Spleen (tissue), 11 donors: ENCODE measurements at regions not wholly inside any gene's neighbourhood (a gene's known extent, or its start where the extent isn't known, plus 50 kb on each side); places are given as distances from the start of the nearest gene placed in this dataset.

Experiments used
- DNase-seq: peaks from one replicate; pipeline ENCODE4 v3.0.0-alpha.2; 2020
- H3K27ac ChIP-seq, 8 donors: fragments of 200-600 bp; sonication (generic) in 7 of 8; 1 replicate in 4 of 8; 2 replicates in 4 of 8; pipeline versions ENCODE4 v1.5.0 to v1.8.0; 2016 to 2021; ENCODE audit warnings: inconsistent platforms in 4 of 8, mild to moderate bottlenecking in 4 of 8, moderate library complexity in 1 of 8
- H3K27me3 ChIP-seq, 7 donors: fragments of 200-600 bp; sonication (generic) in 6 of 7; replicated peaks in 1 of 7; 1 replicate in 4 of 7; 2 replicates in 3 of 7; pipeline versions ENCODE4 v1.5.0 to v1.8.0; 2016 to 2021; ENCODE audit warnings: inconsistent platforms in 3 of 7, mild to moderate bottlenecking in 1 of 7
- H3K36me3 ChIP-seq, 6 donors: fragments of 200-600 bp; sonication (generic) in 5 of 6; 1 replicate in 4 of 6; 2 replicates in 2 of 6; pipeline versions ENCODE4 v1.5.0 to v1.8.0; 2016 to 2021; ENCODE audit warnings: inconsistent platforms in 2 of 6
- H3K4me1 ChIP-seq, 6 donors: fragments of 200-600 bp; sonication (generic) in 5 of 6; 1 replicate in 3 of 6; 2 replicates in 3 of 6; pipeline versions ENCODE4 v1.5.0 to v1.8.0; 2016 to 2021; ENCODE audit warnings: inconsistent platforms in 3 of 6
- H3K4me3 ChIP-seq, 8 donors: fragments of 200-600 bp; sonication (generic) in 7 of 8; 1 replicate in 4 of 8; 2 replicates in 4 of 8; pipeline versions ENCODE4 v1.5.0 to v1.8.0; 2016 to 2021; ENCODE audit warnings: inconsistent platforms in 4 of 8, mild to moderate bottlenecking in 4 of 8, moderate library complexity in 2 of 8
- H3K9me3 ChIP-seq, 8 donors: fragments of 200-600 bp; sonication (generic) in 7 of 8; 1 replicate in 4 of 8; 2 replicates in 4 of 8; pipeline versions ENCODE4 v1.5.0 to v1.8.0; 2016 to 2021; ENCODE audit warnings: inconsistent platforms in 4 of 8
- CTCF ChIP-seq, 11 experiments: fragments of 200-600 bp in 7 of 11; fragments of 450-650 bp in 4 of 11; sonication (generic) in 4 of 11; IDR thresholded peaks in 8 of 11; conservative IDR thresholded peaks in 3 of 11; 1 replicate in 7 of 11; 2 replicates in 4 of 11; pipeline versions ENCODE4 v1.4.0 to v1.8.0; 2016 to 2021; ENCODE audit warnings: antibody characterized with exemption in 11 of 11, inconsistent platforms in 4 of 11, mild to moderate bottlenecking in 1 of 11
- POLR2A ChIP-seq, 3 donors: fragments of 450-650 bp; IDR thresholded peaks; one replicate each; pipeline ENCODE4 v1.5.1; 2017; ENCODE audit warnings: antibody characterized with exemption in 3 of 3, mild to moderate bottlenecking in 1 of 3
- POLR2AphosphoS5 ChIP-seq, 3 donors: sonication (generic); formaldehyde crosslinking; IDR thresholded peaks; one replicate each; pipeline ENCODE4 v1.5.1; 2017; ENCODE audit warnings: antibody characterized with exemption in 3 of 3
- WGBS, 5 donors: extraction: QIAGEN DNeasy Blood & Tissue Kit in 3 of 5; methylation state at CpG; one replicate each; pipeline versions ENCODE4 v1.1.5 to v1.1.7; 2013 to 2018; 5-methylcytosine and 5-hydroxymethylcytosine counted together
- intact Hi-C: fragments of 100-400 bp; cut with DNase I; formaldehyde crosslinking; loops from one replicate; pipeline ENCODE4 v1.15.0; 2023; ENCODE audit warnings: low total_unique reads
- donor health status: healthy with polysubstance abuse.
- donor health status: DM: no; HTN: no; CAD: no; lungs with moderate emphysema.
- donor health status: DM: no; HTN: no; CAD: no.
- donor health status: Bipolar disorder and iron deficiency.
- donor health status: healthy.
- donor health status: DM: no; HTN: no; CAD: no.
- donor health status: DM: yes; HTN: yes; CAD: no.

GRCh38 chr7:94832051-94832450 is 75.3 kb upstream of the PPP1R9A start:
- 87 to 94% (median 91%) methylated on average over 4 of the region's 4 CpGs for WGBS, 5 donors
- TF ChIP-seq CTCF (IDR thresholded peaks at IDR 0.05 in 8 of 11, conservative IDR thresholded peaks at IDR 0.05 in 3 of 11) (no peak), POLR2AphosphoS5 (IDR thresholded peaks at IDR 0.05) (no peak), POLR2A (IDR thresholded peaks at IDR 0.05) (no peak)
- intact Hi-C loops: no loop called here
- Histone ChIP-seq H3K4me1 (no peaks in the 10 kb centered on the region), H3K27me3 (no peaks in the 10 kb centered on the region), H3K9me3 (peaks cover 0 to 54% (median 12%) of the 10 kb centered on the region in 8 donors), H3K27ac (no peak overlapping the region), H3K4me3 (no peak overlapping the region), H3K36me3 (no peaks in the 10 kb centered on the region)
- no peak for DNase-seq

GRCh38 chr7:94834359-94834758 is 73.0 kb upstream of the PPP1R9A start:
- 82 to 98% (median 96%) methylated on average over 2 of the region's 2 CpGs for WGBS, 5 donors
- Histone ChIP-seq H3K4me3 (no peak overlapping the region), H3K27ac (no peak overlapping the region), H3K4me1 (no peaks in the 10 kb centered on the region), H3K27me3 (no peaks in the 10 kb centered on the region), H3K9me3 (peaks cover 5 to 72% (median 32%) of the 10 kb centered on the region in 8 donors), H3K36me3 (no peaks in the 10 kb centered on the region)
- TF ChIP-seq POLR2A (IDR thresholded peaks at IDR 0.05) (no peak), POLR2AphosphoS5 (IDR thresholded peaks at IDR 0.05) (no peak), CTCF (IDR thresholded peaks at IDR 0.05 in 8 of 11, conservative IDR thresholded peaks at IDR 0.05 in 3 of 11) (no peak)
- no peak for DNase-seq
- intact Hi-C loops: no loop called here

- no peak for DNase-seq
- 92 to 95% (median 94%) methylated on average over 3 of the region's 3 CpGs for WGBS, 5 donors
- Histone ChIP-seq H3K4me1 (no peaks in the 10 kb centered on the region), H3K27me3 (no peaks in the 10 kb centered on the region), H3K36me3 (no peaks in the 10 kb centered on the region), H3K27ac (no peak overlapping the region), H3K9me3 (peaks cover 5 to 90% (median 67%) of the 10 kb centered on the region in 8 donors), H3K4me3 (no peak overlapping the region)
- intact Hi-C loops: no loop called here
- TF ChIP-seq POLR2AphosphoS5 (IDR thresholded peaks at IDR 0.05): no peak
- TF ChIP-seq POLR2A (IDR thresholded peaks at IDR 0.05): no peak
- TF ChIP-seq CTCF (IDR thresholded peaks at IDR 0.05 in 8 of 11, conservative IDR thresholded peaks at IDR 0.05 in 3 of 11): no peak
Observed at GRCh38 chr7:94838717-94839116, 68.7 kb upstream of the PPP1R9A start.

GRCh38 chr7:94843553-94843952 is 63.8 kb upstream of the PPP1R9A start:
- Histone ChIP-seq H3K36me3 (no peaks in the 10 kb centered on the region), H3K9me3 (peaks cover 5 to 69% (median 65%) of the 10 kb centered on the region in 8 donors), H3K4me3 (no peak overlapping the region), H3K27me3 (no peaks in the 10 kb centered on the region), H3K4me1 (no peaks in the 10 kb centered on the region), H3K27ac (no peak overlapping the region)
- no peak for DNase-seq
- intact Hi-C loops: no loop called here
- 90 to 100% (median 95%) methylated on average over 1 of the region's 1 CpG for WGBS, 5 donors
- TF ChIP-seq CTCF (IDR thresholded peaks at IDR 0.05 in 8 of 11, conservative IDR thresholded peaks at IDR 0.05 in 3 of 11): no peak
- TF ChIP-seq POLR2A (IDR thresholded peaks at IDR 0.05): no peak
- no peak for TF ChIP-seq POLR2AphosphoS5 (IDR thresholded peaks at IDR 0.05)
